MCF 10A (cell line): ENCODE measurements at regions not wholly inside any gene's neighbourhood (a gene's known extent, or its start where the extent isn't known, plus 50 kb on each side); places are given as distances from the start of the nearest gene placed in this dataset.

ENCODE experiments used
- BruUV-seq: library from RNA; stranded (reverse); fragments of 400-500 nt; replicated peaks from 2 replicates; lab custom pipeline; 2021; lab: Mats Ljungman, UMichigan
- CTCF ChIA-PET: fragments of 300-600 bp; sonication (Branson Sonifier 250); formaldehyde crosslinking; extraction: SDS; loops from one replicate; lab custom pipeline; 2021; ENCODE audit warnings: antibody characterized with exemption, inconsistent platforms; lab: Yijun Ruan, JAX
- POLR2A ChIA-PET: fragments of 300-600, 350-650 bp; sonication (Branson Sonifier 250); formaldehyde crosslinking; extraction: SDS; loops from one replicate; lab custom pipeline; 2020; ENCODE audit warnings: antibody characterized with exemption, inconsistent platforms; lab: Yijun Ruan, JAX
- DNase-seq: peaks from one replicate; pipeline ENCODE4 v3.0.0-alpha.2; 2018; ENCODE audit not compliant: unreplicated experiment
- H3K27ac Mint-ChIP-seq: one replicate; pipeline ENCODE4 v1.8.0; 2022; ENCODE audit warnings: mild to moderate bottlenecking, low read depth, mixed read lengths; ENCODE audit not compliant: unreplicated experiment
- H3K27me3 Mint-ChIP-seq: one replicate; pipeline ENCODE4 v1.8.0; 2022; ENCODE audit warnings: mixed read lengths; ENCODE audit not compliant: insufficient read depth, unreplicated experiment
- H3K36me3 Mint-ChIP-seq: one replicate; pipeline ENCODE4 v1.8.0; 2022; ENCODE audit warnings: mild to moderate bottlenecking, moderate library complexity, mixed read lengths; ENCODE audit not compliant: insufficient read depth, unreplicated experiment
- H3K4me1 Mint-ChIP-seq: one replicate; pipeline ENCODE4 v1.8.0; 2022; ENCODE audit warnings: mixed read lengths; ENCODE audit not compliant: insufficient read depth, unreplicated experiment
- H3K4me3 Mint-ChIP-seq: one replicate; pipeline ENCODE4 v1.8.0; 2022; ENCODE audit warnings: mild to moderate bottlenecking, moderate library complexity, mixed read lengths; ENCODE audit not compliant: unreplicated experiment
- H3K9me3 Mint-ChIP-seq: one replicate; pipeline ENCODE4 v1.8.0; 2022; ENCODE audit warnings: mixed read lengths; ENCODE audit not compliant: unreplicated experiment
- CTCF ChIP-seq: fragments of 200-600 bp; IDR thresholded peaks from one replicate; pipeline ENCODE4 v1.8.0; 2022; ENCODE audit warnings: antibody characterized with exemption, mild to moderate bottlenecking; ENCODE audit not compliant: unreplicated experiment
- intact Hi-C: fragments of 100-400 bp; cut with micrococcal nuclease; formaldehyde crosslinking; loops from 2 replicates; pipeline ENCODE4 v1.14.1; 2022

GRCh38 chr2:46837112-46837454 lies 78.5 kb downstream of the MCFD2 start:
- H3K9me3 Mint-ChIP-seq: no peaks in the 10 kb centered on the region
- TF ChIP-seq CTCF: no peak
- peaks cover 7% of the 10 kb centered on the region for H3K36me3 Mint-ChIP-seq
- DNase-seq: no peak
- intact Hi-C loops: no loop called here
- ChIA-PET POLR2A (interaction anchor here (0.8 kb wide), 1 partner anchor 79 kb away, joined by 3 read pairs; no protein-coding TSS in a partner anchor), CTCF (no interaction called here)
- H3K4me1 Mint-ChIP-seq: peaks cover 5% of the 10 kb centered on the region
- no peaks in the 10 kb centered on the region for H3K27me3 Mint-ChIP-seq
- no peak overlapping the region for H3K27ac Mint-ChIP-seq
- no TSS peak for BruUV-seq
- no peak overlapping the region for H3K4me3 Mint-ChIP-seq

- Mint-ChIP-seq H3K27ac (no peak overlapping the region), H3K27me3 (no peaks in the 10 kb centered on the region), H3K4me1 (peaks cover 5% of the 10 kb centered on the region), H3K4me3 (no peak overlapping the region), H3K36me3 (peaks cover 7% of the 10 kb centered on the region), H3K9me3 (no peaks in the 10 kb centered on the region)
- intact Hi-C loops: no loop called here
- TF ChIP-seq CTCF: no peak
- no peak for DNase-seq
- BruUV-seq: no TSS peak
- POLR2A ChIA-PET: interaction anchor here (0.6 to 0.9 kb wide), 2 partner anchors 9 to 15 kb away, joined by 3 to 4 read pairs; no protein-coding TSS in a partner anchor
- CTCF ChIA-PET: interaction anchor here (0.6 kb wide), 1 partner anchor 149 kb away, joined by 4 read pairs; no protein-coding TSS in a partner anchor
Measured at GRCh38 chr2:46836295-46837111, 79.1 kb downstream of the MCFD2 start.

GRCh38 chr2:46835520-46835919 lies 80.1 kb downstream of the MCFD2 start:
- intact Hi-C loops: no loop called here
- Mint-ChIP-seq H3K27ac (no peak overlapping the region), H3K4me1 (peaks cover 5% of the 10 kb centered on the region), H3K27me3 (no peaks in the 10 kb centered on the region), H3K4me3 (no peak overlapping the region), H3K9me3 (peaks cover 4% of the 10 kb centered on the region), H3K36me3 (peaks cover 7% of the 10 kb centered on the region)
- CTCF ChIA-PET: no interaction called here
- POLR2A ChIA-PET: no interaction called here
- DNase-seq: no peak
- TF ChIP-seq CTCF: no peak
- BruUV-seq: no TSS peak

- TF ChIP-seq CTCF: no peak
- ChIA-PET POLR2A (no interaction called here), CTCF (interaction anchor here (0.6 kb wide), 1 partner anchor 56 kb away, joined by 3 read pairs; no protein-coding TSS in a partner anchor)
- H3K9me3 Mint-ChIP-seq: peaks cover 10% of the 10 kb centered on the region
- no peak for DNase-seq
- intact Hi-C loops: no loop called here
- H3K4me1 Mint-ChIP-seq: peaks cover 5% of the 10 kb centered on the region
- BruUV-seq: no TSS peak
- H3K4me3 Mint-ChIP-seq: no peak overlapping the region
- no peaks in the 10 kb centered on the region for H3K27me3 Mint-ChIP-seq
- H3K36me3 Mint-ChIP-seq: peaks cover 7% of the 10 kb centered on the region
- H3K27ac Mint-ChIP-seq: no peak overlapping the region
Measured at GRCh38 chr2:46832543-46832942, 83.1 kb downstream of the MCFD2 start.
